Mammary epithelial cell (primary cell): ENCODE measurements at regions not wholly inside any gene's neighbourhood (a gene's known extent, or its start where the extent isn't known, plus 50 kb on each side); places are given as distances from the start of the nearest gene placed in this dataset.

Experiments
- EZH2 ChIP-seq: IDR thresholded peaks from 2 replicates; pipeline ENCODE4 v1.6.1; 2012; ENCODE audit warnings: low read length, inconsistent platforms, borderline replicate concordance
- TF ChIP-seq, protein P1 (sequence below), 2 donors: IDR thresholded peaks in 1 of 2; conservative IDR thresholded peaks in 1 of 2; 2 replicates each; pipeline ENCODE4 v1.5.1; 2011 to 2012; ENCODE audit warnings: inconsistent platforms in 2 of 2, low read length in 2 of 2, mild to moderate bottlenecking in 2 of 2, control low read depth in 1 of 2, low read depth in 1 of 2; ENCODE audit not compliant: insufficient read depth in 1 of 2; ENCODE audit errors: extremely low read depth in 1 of 2

DNA sequence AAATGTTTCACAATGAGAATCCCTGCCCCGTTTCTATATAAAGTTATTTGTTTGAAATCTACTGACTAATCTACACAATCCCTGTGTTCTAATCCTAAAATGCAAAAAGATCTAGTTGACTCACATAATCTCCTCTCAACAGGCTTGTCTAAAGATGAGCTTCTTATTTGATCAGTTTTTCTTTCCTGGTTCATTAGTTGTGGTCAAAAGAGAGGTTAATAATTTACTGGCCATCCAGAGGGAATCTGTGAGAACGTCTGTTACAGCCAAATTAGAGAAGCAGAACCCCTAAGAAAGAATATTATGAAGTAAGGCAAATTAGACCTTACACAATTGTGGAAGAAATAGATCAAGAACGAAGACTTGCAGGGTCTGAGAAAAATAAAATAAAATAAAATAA is 173.7 kb upstream of the ANO3 start:
- TF ChIP-seq, protein P1, sequence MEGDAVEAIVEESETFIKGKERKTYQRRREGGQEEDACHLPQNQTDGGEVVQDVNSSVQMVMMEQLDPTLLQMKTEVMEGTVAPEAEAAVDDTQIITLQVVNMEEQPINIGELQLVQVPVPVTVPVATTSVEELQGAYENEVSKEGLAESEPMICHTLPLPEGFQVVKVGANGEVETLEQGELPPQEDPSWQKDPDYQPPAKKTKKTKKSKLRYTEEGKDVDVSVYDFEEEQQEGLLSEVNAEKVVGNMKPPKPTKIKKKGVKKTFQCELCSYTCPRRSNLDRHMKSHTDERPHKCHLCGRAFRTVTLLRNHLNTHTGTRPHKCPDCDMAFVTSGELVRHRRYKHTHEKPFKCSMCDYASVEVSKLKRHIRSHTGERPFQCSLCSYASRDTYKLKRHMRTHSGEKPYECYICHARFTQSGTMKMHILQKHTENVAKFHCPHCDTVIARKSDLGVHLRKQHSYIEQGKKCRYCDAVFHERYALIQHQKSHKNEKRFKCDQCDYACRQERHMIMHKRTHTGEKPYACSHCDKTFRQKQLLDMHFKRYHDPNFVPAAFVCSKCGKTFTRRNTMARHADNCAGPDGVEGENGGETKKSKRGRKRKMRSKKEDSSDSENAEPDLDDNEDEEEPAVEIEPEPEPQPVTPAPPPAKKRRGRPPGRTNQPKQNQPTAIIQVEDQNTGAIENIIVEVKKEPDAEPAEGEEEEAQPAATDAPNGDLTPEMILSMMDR (conservative IDR thresholded peaks at IDR 0.05 in 1 of 2, IDR thresholded peaks at IDR 0.05 in 1 of 2; ENCODE audit: extremely low read depth in 1 of 2, insufficient read depth in 1 of 2, low read depth in 1 of 2, low read length in 2 of 2), result no peak
- TF ChIP-seq EZH2, result no peak
